HL-60 (cell line): ENCODE measurements at regions not wholly inside any gene's neighbourhood (a gene's known extent, or its start where the extent isn't known, plus 50 kb on each side); places are given as distances from the start of the nearest gene placed in this dataset.

Source experiments
- DNase-seq, 2 experiments: peaks; one replicate each; pipeline ENCODE4 v3.0.0-alpha.2; 2010 to 2020; ENCODE audit warnings: low read depth in 1 of 2, low spot score in 1 of 2
- H3K27ac ChIP-seq: fragments of 250-450 bp; sonication (Bioruptor Pico); replicated peaks from 2 replicates; pipeline ENCODE4 v1.5.1; 2020; ENCODE audit warnings: mild to moderate bottlenecking, moderate library complexity
- H3K27me3 ChIP-seq: fragments of 250-450 bp; sonication (Bioruptor Pico); 2 replicates; pipeline ENCODE4 v1.5.1; 2021; ENCODE audit warnings: mild to moderate bottlenecking, moderate library complexity; ENCODE audit not compliant: insufficient read depth, poor library complexity, severe bottlenecking
- H3K4me3 ChIP-seq: replicated peaks from 2 replicates; pipeline ENCODE4 v1.5.1; 2011; ENCODE audit warnings: mild to moderate bottlenecking, control low read depth, low read length; ENCODE audit not compliant: insufficient read depth
- GABPA ChIP-seq: IDR thresholded peaks from 2 replicates; pipeline ENCODE4 v1.6.1; 2012; ENCODE audit warnings: low read depth
- POLR2AphosphoS5 ChIP-seq: IDR thresholded peaks from 2 replicates; pipeline ENCODE4 v1.6.1; 2012; ENCODE audit warnings: low read depth
- REST ChIP-seq: IDR thresholded peaks from 2 replicates; pipeline ENCODE4 v1.6.1; 2012; ENCODE audit warnings: low read depth; ENCODE audit not compliant: insufficient replicate concordance
- SPI1 ChIP-seq: IDR thresholded peaks from 2 replicates; pipeline ENCODE4 v1.6.1; 2012; ENCODE audit warnings: low read depth, mild to moderate bottlenecking, borderline replicate concordance
- TF ChIP-seq, protein P1 (sequence below): IDR thresholded peaks from one replicate; pipeline ENCODE4 v1.5.1; 2011; ENCODE audit warnings: low read length, control low read depth, inconsistent platforms; ENCODE audit not compliant: insufficient read depth

DNA sequence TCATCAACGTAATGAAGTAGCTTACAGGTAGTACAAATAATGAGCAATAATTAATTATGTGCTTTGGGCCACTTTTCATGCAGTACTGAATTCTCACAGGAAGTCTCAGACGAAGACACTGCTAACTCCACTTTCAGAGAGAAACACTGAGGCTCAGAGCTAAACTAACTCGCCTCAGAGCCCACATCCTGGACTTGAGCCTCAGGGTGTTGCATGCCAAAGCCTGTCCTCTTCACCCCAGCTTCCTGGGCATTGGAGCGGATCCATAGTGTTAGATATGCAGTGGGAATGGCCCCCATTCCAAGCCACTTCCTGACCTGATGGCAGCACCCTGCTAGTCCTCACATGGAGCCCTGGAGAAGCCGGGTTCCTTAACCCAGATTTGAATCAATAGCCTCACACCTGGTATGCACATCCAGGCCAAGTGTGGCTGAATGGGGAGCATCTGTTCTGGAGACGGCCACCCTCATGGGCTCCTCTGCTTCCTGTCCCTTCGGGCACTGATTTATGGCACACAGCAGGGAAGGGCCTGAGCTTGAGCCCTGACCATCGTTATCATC is 265.1 kb upstream of the ZNF32 start:
- no peak for DNase-seq
- Histone ChIP-seq H3K27me3 (no peaks in the 10 kb centered on the region), H3K27ac (no peak overlapping the region), H3K4me3 (no peak overlapping the region)
- no peak for TF ChIP-seq POLR2AphosphoS5
- no peak for TF ChIP-seq REST
- TF ChIP-seq GABPA: no peak
- TF ChIP-seq, protein P1, sequence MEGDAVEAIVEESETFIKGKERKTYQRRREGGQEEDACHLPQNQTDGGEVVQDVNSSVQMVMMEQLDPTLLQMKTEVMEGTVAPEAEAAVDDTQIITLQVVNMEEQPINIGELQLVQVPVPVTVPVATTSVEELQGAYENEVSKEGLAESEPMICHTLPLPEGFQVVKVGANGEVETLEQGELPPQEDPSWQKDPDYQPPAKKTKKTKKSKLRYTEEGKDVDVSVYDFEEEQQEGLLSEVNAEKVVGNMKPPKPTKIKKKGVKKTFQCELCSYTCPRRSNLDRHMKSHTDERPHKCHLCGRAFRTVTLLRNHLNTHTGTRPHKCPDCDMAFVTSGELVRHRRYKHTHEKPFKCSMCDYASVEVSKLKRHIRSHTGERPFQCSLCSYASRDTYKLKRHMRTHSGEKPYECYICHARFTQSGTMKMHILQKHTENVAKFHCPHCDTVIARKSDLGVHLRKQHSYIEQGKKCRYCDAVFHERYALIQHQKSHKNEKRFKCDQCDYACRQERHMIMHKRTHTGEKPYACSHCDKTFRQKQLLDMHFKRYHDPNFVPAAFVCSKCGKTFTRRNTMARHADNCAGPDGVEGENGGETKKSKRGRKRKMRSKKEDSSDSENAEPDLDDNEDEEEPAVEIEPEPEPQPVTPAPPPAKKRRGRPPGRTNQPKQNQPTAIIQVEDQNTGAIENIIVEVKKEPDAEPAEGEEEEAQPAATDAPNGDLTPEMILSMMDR: no peak
- no peak for TF ChIP-seq SPI1

GRCh38 chr10:43912469-43912868 is 263.8 kb upstream of the ZNF32 start:
- Histone ChIP-seq H3K4me3 (no peak overlapping the region), H3K27me3 (no peaks in the 10 kb centered on the region), H3K27ac (no peak overlapping the region)
- DNase-seq: peak in 1 of 2 experiments; percentile 2
- TF ChIP-seq REST (no peak), SPI1 (peak; percentile 67), GABPA (no peak), POLR2AphosphoS5 (no peak)
- TF ChIP-seq, protein P1: no peak

GRCh38 chr10:43906490-43906889 is 257.8 kb upstream of the ZNF32 start:
- no peak for DNase-seq
- Histone ChIP-seq H3K27ac (no peak overlapping the region), H3K4me3 (no peak overlapping the region), H3K27me3 (peaks cover 6% of the 10 kb centered on the region)
- no peak for TF ChIP-seq GABPA
- no peak for TF ChIP-seq SPI1
- no peak for TF ChIP-seq POLR2AphosphoS5
- TF ChIP-seq, protein P1: no peak
- TF ChIP-seq REST: no peak
